ENCODE measurements at regions not wholly inside any gene's neighbourhood (a gene's known extent, or its start where the extent isn't known, plus 50 kb on each side); places are given as distances from the start of the nearest gene placed in this dataset.

DNA sequence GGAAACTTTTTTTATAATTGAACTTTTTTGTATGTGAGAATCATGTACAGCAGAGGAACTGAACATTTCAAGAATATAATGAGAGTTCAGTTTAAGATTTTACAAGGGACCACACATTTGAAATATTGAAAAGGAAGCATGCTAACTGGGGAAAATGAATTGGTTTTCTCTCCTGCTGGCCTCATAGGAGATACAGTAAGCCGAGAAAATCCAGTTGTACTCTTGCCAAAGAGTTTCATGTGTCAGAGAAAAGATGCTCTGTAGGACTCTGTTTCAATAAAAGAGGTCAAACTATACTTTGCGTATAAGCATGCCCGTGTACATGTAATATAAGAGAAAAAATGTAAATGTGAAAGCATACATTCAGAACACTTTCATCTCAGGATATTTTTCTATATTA, 393.5 kb upstream of the NRSN1 start:
- ATAC-seq (replicated peaks in 1 of 4) (no peak), DNase-seq (no peak)
- H3K4me3 ChIP-seq (ENCODE audit: control insufficient read depth in 1 of 2, extremely low read depth in 1 of 2, low read length in 1 of 2): no peak overlapping the region
- H3K27me3 ChIP-seq (replicated peaks in 1 of 2; ENCODE audit: control insufficient read depth in 2 of 2, extremely low read depth in 1 of 2, insufficient read depth in 2 of 2, low read length in 1 of 2): no peaks in the 10 kb centered on the region
- H3K4me3 Mint-ChIP-seq: no peak overlapping the region
- WGBS (ENCODE audit: insufficient coverage): 63% methylated on average over 1 of the region's 3 CpGs
- no peaks in the 10 kb centered on the region for H3K36me3 Mint-ChIP-seq
- CTCF ChIA-PET: no interaction called here
- H3K9me3 Mint-ChIP-seq: peaks cover 0 to 10% (median 3%) of the 10 kb centered on the region in 3 donors
- no peaks in the 10 kb centered on the region for H3K4me1 ChIP-seq (ENCODE audit: control insufficient read depth in 1 of 2, extremely low read depth in 1 of 2, insufficient read depth in 2 of 2, low read length in 2 of 2)
- no peak overlapping the region for H3K27ac ChIP-seq (ENCODE audit: low read length)
- no peaks in the 10 kb centered on the region for H3K4me1 Mint-ChIP-seq
- H3K9me3 ChIP-seq: no peaks in the 10 kb centered on the region
- POLR2A ChIA-PET: no interaction called here
- no peaks in the 10 kb centered on the region for H3K27me3 Mint-ChIP-seq
- no peak overlapping the region for H3K27ac Mint-ChIP-seq
- no peaks in the 10 kb centered on the region for H3K36me3 ChIP-seq (ENCODE audit: control insufficient read depth in 2 of 2, extremely low read depth in 1 of 2, insufficient read depth in 1 of 2, low read length in 1 of 2)

DNA sequence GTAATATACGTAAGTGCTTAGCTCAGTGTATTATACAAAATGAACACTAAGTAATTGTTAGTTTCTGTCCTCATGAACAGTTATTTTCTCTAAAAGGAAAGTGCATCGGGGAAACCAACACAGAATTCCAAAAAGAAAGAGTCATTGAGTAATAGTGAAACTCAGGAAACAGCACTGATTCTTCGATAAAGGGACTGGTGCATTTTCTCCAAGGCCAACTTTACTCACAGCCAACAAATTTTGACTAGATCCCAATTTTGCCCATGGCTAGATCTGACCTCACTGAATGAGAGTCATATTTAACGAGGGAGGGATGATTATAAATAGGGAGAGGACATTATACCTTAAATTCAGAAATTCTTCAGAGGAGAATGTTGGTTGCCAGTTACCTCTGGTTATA, 390.9 kb upstream of the NRSN1 start:
- no peak for ATAC-seq (replicated peaks in 1 of 4)
- Mint-ChIP-seq H3K27me3 (no peaks in the 10 kb centered on the region), H3K36me3 (no peaks in the 10 kb centered on the region), H3K4me3 (no peak overlapping the region), H3K4me1 (no peaks in the 10 kb centered on the region), H3K27ac (no peak overlapping the region), H3K9me3 (peaks cover 0 to 7% (median 0%) of the 10 kb centered on the region in 3 donors)
- Histone ChIP-seq H3K27me3 (replicated peaks in 1 of 2; ENCODE audit: control insufficient read depth in 2 of 2, extremely low read depth in 1 of 2, insufficient read depth in 2 of 2, low read length in 1 of 2) (no peaks in the 10 kb centered on the region), H3K4me3 (ENCODE audit: control insufficient read depth in 1 of 2, extremely low read depth in 1 of 2, low read length in 1 of 2) (no peak overlapping the region), H3K9me3 (no peaks in the 10 kb centered on the region), H3K27ac (ENCODE audit: low read length) (no peak overlapping the region), H3K36me3 (ENCODE audit: control insufficient read depth in 2 of 2, extremely low read depth in 1 of 2, insufficient read depth in 1 of 2, low read length in 1 of 2) (no peaks in the 10 kb centered on the region), H3K4me1 (ENCODE audit: control insufficient read depth in 1 of 2, extremely low read depth in 1 of 2, insufficient read depth in 2 of 2, low read length in 2 of 2) (no peaks in the 10 kb centered on the region)
- POLR2A ChIA-PET: no interaction called here
- WGBS (ENCODE audit: insufficient coverage): no CpG with 5 or more reads among the region's 4 CpGs
- DNase-seq: no peak
- CTCF ChIA-PET: no interaction called here

- Histone ChIP-seq H3K27me3 (replicated peaks in 1 of 2; ENCODE audit: control insufficient read depth in 2 of 2, extremely low read depth in 1 of 2, insufficient read depth in 2 of 2, low read length in 1 of 2) (no peaks in the 10 kb centered on the region), H3K36me3 (ENCODE audit: control insufficient read depth in 2 of 2, extremely low read depth in 1 of 2, insufficient read depth in 1 of 2, low read length in 1 of 2) (no peaks in the 10 kb centered on the region), H3K4me1 (ENCODE audit: control insufficient read depth in 1 of 2, extremely low read depth in 1 of 2, insufficient read depth in 2 of 2, low read length in 2 of 2) (no peaks in the 10 kb centered on the region), H3K4me3 (ENCODE audit: control insufficient read depth in 1 of 2, extremely low read depth in 1 of 2, low read length in 1 of 2) (no peak overlapping the region), H3K27ac (ENCODE audit: low read length) (no peak overlapping the region), H3K9me3 (no peaks in the 10 kb centered on the region)
- ATAC-seq (replicated peaks in 1 of 4) (no peak), DNase-seq (no peak)
- POLR2A ChIA-PET: interaction anchor here in 1 of 2 donors (0.6 kb wide), 1 partner anchor 11 kb away, joined by 3 read pairs; no protein-coding TSS in a partner anchor
- Mint-ChIP-seq H3K4me3 (no peak overlapping the region), H3K27me3 (no peaks in the 10 kb centered on the region), H3K9me3 (peaks cover 0 to 7% (median 0%) of the 10 kb centered on the region in 3 donors), H3K4me1 (no peaks in the 10 kb centered on the region), H3K36me3 (no peaks in the 10 kb centered on the region), H3K27ac (no peak overlapping the region)
- CTCF ChIA-PET: no interaction called here
- WGBS (ENCODE audit: insufficient coverage): 67% methylated on average over 1 of the region's 3 CpGs
Measured at GRCh38 chr6:23736577-23736976, 389.4 kb upstream of the NRSN1 start.

GRCh38 chr6:23747239-23747638, 378.8 kb upstream of the NRSN1 start:
- ChIA-PET CTCF (no interaction called here), POLR2A (interaction anchor here (0.5 to 0.6 kb wide), 2 partner anchors 9 to 10 kb away, joined by 3 read pairs; no protein-coding TSS in a partner anchor)
- Mint-ChIP-seq H3K36me3 (no peaks in the 10 kb centered on the region), H3K9me3 (peaks cover 2 to 14% (median 7%) of the 10 kb centered on the region in 3 donors), H3K4me1 (no peaks in the 10 kb centered on the region), H3K4me3 (no peak overlapping the region), H3K27me3 (no peaks in the 10 kb centered on the region), H3K27ac (no peak overlapping the region)
- Histone ChIP-seq H3K9me3 (no peaks in the 10 kb centered on the region), H3K27ac (ENCODE audit: low read length) (no peak overlapping the region), H3K4me1 (ENCODE audit: control insufficient read depth in 1 of 2, extremely low read depth in 1 of 2, insufficient read depth in 2 of 2, low read length in 2 of 2) (no peaks in the 10 kb centered on the region), H3K4me3 (ENCODE audit: control insufficient read depth in 1 of 2, extremely low read depth in 1 of 2, low read length in 1 of 2) (no peak overlapping the region), H3K27me3 (replicated peaks in 1 of 2; ENCODE audit: control insufficient read depth in 2 of 2, extremely low read depth in 1 of 2, insufficient read depth in 2 of 2, low read length in 1 of 2) (no peaks in the 10 kb centered on the region), H3K36me3 (ENCODE audit: control insufficient read depth in 2 of 2, extremely low read depth in 1 of 2, insufficient read depth in 1 of 2, low read length in 1 of 2) (no peaks in the 10 kb centered on the region)
- DNase-seq: no peak
- 88% methylated on average over 1 of the region's 5 CpGs for WGBS (ENCODE audit: insufficient coverage)
- ATAC-seq (replicated peaks in 1 of 4): no peak

- ChIA-PET POLR2A (no interaction called here), CTCF (no interaction called here)
- WGBS (ENCODE audit: insufficient coverage): no CpG with 5 or more reads among the region's 1 CpG
- H3K4me3 Mint-ChIP-seq: no peak overlapping the region
- Histone ChIP-seq H3K4me1 (ENCODE audit: control insufficient read depth in 1 of 2, extremely low read depth in 1 of 2, insufficient read depth in 2 of 2, low read length in 2 of 2) (no peaks in the 10 kb centered on the region), H3K27ac (ENCODE audit: low read length) (no peak overlapping the region), H3K36me3 (ENCODE audit: control insufficient read depth in 2 of 2, extremely low read depth in 1 of 2, insufficient read depth in 1 of 2, low read length in 1 of 2) (no peaks in the 10 kb centered on the region), H3K27me3 (replicated peaks in 1 of 2; ENCODE audit: control insufficient read depth in 2 of 2, extremely low read depth in 1 of 2, insufficient read depth in 2 of 2, low read length in 1 of 2) (no peaks in the 10 kb centered on the region), H3K4me3 (ENCODE audit: control insufficient read depth in 1 of 2, extremely low read depth in 1 of 2, low read length in 1 of 2) (no peak overlapping the region), H3K9me3 (no peaks in the 10 kb centered on the region)
- no peak for ATAC-seq (replicated peaks in 1 of 4)
- H3K36me3 Mint-ChIP-seq: no peaks in the 10 kb centered on the region
- H3K27me3 Mint-ChIP-seq: no peaks in the 10 kb centered on the region
- peaks cover 2 to 12% (median 4%) of the 10 kb centered on the region in 3 donors for H3K9me3 Mint-ChIP-seq
- H3K4me1 Mint-ChIP-seq: no peaks in the 10 kb centered on the region
- DNase-seq: no peak
- H3K27ac Mint-ChIP-seq: no peak overlapping the region
Measured at GRCh38 chr6:23752414-23752813, 373.6 kb upstream of the NRSN1 start.

DNA sequence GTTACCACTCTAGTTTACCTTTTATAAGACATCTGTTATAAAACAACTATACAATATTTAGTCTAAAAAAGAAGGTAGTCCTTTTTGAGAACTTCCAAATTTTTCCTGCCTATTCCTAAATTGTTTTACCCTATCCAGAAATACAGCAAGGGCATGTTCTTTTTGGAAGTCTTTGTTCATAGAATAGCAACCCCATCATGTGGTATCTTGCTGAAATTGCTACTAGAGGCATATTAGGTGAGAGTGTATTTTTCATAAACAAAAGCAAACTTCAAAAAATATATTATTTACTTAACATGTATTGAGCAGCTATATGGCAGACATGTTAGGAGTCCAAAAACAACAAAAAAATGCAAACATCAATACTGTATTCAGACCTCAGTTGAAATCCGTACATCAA, 371.8 kb upstream of the NRSN1 start:
- no peaks in the 10 kb centered on the region for H3K9me3 ChIP-seq
- H3K27ac ChIP-seq (ENCODE audit: low read length): no peak overlapping the region
- H3K27ac Mint-ChIP-seq: no peak overlapping the region
- H3K4me1 Mint-ChIP-seq: no peaks in the 10 kb centered on the region
- no peaks in the 10 kb centered on the region for H3K27me3 Mint-ChIP-seq
- H3K4me3 ChIP-seq (ENCODE audit: control insufficient read depth in 1 of 2, extremely low read depth in 1 of 2, low read length in 1 of 2): no peak overlapping the region
- H3K4me3 Mint-ChIP-seq: no peak overlapping the region
- POLR2A ChIA-PET: no interaction called here
- DNase-seq (no peak), ATAC-seq (replicated peaks in 1 of 4) (no peak)
- H3K36me3 Mint-ChIP-seq: no peaks in the 10 kb centered on the region
- no peaks in the 10 kb centered on the region for H3K27me3 ChIP-seq (replicated peaks in 1 of 2; ENCODE audit: control insufficient read depth in 2 of 2, extremely low read depth in 1 of 2, insufficient read depth in 2 of 2, low read length in 1 of 2)
- peaks cover 2 to 12% (median 3%) of the 10 kb centered on the region in 3 donors for H3K9me3 Mint-ChIP-seq
- no peaks in the 10 kb centered on the region for H3K4me1 ChIP-seq (ENCODE audit: control insufficient read depth in 1 of 2, extremely low read depth in 1 of 2, insufficient read depth in 2 of 2, low read length in 2 of 2)
- H3K36me3 ChIP-seq (ENCODE audit: control insufficient read depth in 2 of 2, extremely low read depth in 1 of 2, insufficient read depth in 1 of 2, low read length in 1 of 2): no peaks in the 10 kb centered on the region
- WGBS (ENCODE audit: insufficient coverage): 100% methylated on average over 1 of the region's 1 CpG
- CTCF ChIA-PET: no interaction called here

DNA sequence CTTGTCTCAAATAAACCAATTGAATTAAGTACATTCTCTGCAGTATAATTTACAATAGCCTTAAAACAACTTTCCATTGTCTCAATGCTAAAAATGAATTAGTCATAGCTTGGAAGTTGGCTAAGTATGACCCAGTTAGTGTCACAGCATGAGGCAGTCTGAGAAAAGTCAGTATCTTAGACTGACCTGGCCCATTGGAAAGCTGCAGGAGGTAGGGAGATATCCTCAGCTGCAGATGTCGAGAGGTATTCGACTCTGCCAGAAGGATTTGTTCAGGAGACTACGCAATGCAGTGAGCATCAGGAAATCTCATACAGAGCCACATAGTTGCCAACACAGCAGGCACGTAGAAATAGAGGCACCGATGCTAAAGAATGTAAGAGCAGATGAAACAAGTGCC, 350.9 kb upstream of the NRSN1 start:
- no peak overlapping the region for H3K4me3 Mint-ChIP-seq
- no peaks in the 10 kb centered on the region for H3K27me3 Mint-ChIP-seq
- DNase-seq (no peak), ATAC-seq (replicated peaks in 1 of 4) (no peak)
- H3K36me3 Mint-ChIP-seq: no peaks in the 10 kb centered on the region
- 68% methylated on average over 3 of the region's 5 CpGs for WGBS (ENCODE audit: insufficient coverage)
- H3K36me3 ChIP-seq (ENCODE audit: control insufficient read depth in 2 of 2, extremely low read depth in 1 of 2, insufficient read depth in 1 of 2, low read length in 1 of 2): no peaks in the 10 kb centered on the region
- peaks cover 0 to 6% (median 5%) of the 10 kb centered on the region in 3 donors for H3K9me3 Mint-ChIP-seq
- H3K9me3 ChIP-seq: no peaks in the 10 kb centered on the region
- ChIA-PET POLR2A (no interaction called here), CTCF (no interaction called here)
- no peak overlapping the region for H3K27ac Mint-ChIP-seq
- no peaks in the 10 kb centered on the region for H3K4me1 Mint-ChIP-seq
- no peaks in the 10 kb centered on the region for H3K4me1 ChIP-seq (ENCODE audit: control insufficient read depth in 1 of 2, extremely low read depth in 1 of 2, insufficient read depth in 2 of 2, low read length in 2 of 2)
- no peak overlapping the region for H3K4me3 ChIP-seq (ENCODE audit: control insufficient read depth in 1 of 2, extremely low read depth in 1 of 2, low read length in 1 of 2)
- H3K27ac ChIP-seq (ENCODE audit: low read length): no peak overlapping the region
- H3K27me3 ChIP-seq (replicated peaks in 1 of 2; ENCODE audit: control insufficient read depth in 2 of 2, extremely low read depth in 1 of 2, insufficient read depth in 2 of 2, low read length in 1 of 2): no peaks in the 10 kb centered on the region

Measured in T-cell (primary cell).